ENCODE measurements at regions not wholly inside any gene's neighbourhood (a gene's known extent, or its start where the extent isn't known, plus 50 kb on each side); places are given as distances from the start of the nearest gene placed in this dataset.
"Not testable (repeated sequence)": the region's sequence is repeated elsewhere in the genome, so short reads cannot be mapped to it uniquely, and the experiment has no call there.

DNA sequence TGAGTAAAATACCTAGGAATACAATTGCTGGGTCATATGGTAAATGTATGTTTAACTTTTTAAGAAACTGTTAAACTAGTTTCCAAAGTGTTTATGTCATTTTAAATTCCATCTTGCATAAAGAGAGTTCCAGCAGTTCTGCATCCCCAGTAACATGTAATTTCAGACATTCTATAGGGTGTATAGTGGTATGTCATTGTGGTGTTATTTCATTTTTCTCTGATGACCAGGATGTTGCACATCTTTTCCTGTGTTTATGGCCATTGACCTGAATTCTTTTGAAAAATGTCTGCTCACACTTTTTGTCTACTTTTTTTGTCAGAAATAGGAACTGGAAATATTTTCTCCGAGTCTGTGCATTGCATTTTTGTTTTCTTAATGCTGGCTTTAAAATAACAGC, 128.9 kb downstream of the TMEM200A start:
- no peak for DNase-seq (ENCODE audit: low read depth)

- no peak for DNase-seq (ENCODE audit: low read depth)
Observed at GRCh38 chr6:130500693-130501092, 134.9 kb downstream of the TMEM200A start.

DNA sequence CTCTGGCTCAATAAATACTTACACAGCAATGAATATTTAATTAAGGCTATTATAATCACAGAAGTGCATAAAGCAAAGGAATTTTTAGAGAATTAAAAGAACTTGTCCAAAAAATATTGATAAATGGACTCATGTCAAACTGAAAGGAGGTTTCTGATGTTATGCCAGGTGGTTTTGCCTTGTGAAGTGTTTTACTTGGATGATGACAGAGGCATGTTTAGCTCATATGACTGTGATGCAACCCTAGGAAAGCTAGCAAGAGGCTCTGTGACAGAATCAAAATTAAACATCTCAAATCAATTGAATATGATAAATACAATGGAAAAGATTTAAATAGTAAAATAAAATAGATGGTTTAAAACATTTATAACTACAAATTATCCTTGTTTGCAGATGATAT, 137.3 kb downstream of the TMEM200A start:
- DNase-seq (ENCODE audit: low read depth): no peak

DNA sequence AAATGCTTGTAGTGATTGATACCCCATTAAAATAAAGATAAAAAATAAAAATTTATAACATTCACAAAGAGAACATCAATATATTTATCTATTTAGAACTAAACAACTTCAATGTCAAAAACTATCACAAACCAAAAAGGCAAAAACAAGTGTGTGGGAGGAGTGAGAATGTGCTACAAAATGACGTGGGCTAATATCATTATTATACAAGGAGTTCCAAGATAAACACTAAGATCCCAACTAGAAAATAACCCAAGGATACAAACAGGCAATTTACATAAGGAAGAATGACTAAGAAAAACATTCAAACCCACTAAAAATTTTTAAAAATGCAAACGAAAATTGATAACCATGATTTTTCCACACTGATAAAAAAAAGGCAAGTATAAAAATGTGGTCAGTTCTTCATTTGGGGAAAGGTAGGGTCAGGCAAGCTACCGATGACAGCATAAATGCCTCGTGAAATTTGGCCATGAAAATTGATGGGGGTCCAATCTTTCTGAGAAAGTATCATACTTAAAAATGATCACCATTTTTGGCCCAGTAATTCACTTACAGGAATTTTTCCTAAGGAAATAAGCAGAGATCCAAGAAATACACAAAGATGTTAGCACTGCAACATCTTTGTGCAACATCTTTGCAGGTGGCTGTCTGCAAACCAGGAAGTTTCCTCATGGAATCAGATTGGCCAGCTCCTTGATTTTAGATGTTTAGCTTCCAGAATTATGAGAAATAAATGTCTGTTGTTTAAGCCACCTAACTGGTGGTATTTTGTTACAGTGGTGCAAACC, 140.2 kb downstream of the TMEM200A start:
- no peak for DNase-seq (ENCODE audit: low read depth)

DNA sequence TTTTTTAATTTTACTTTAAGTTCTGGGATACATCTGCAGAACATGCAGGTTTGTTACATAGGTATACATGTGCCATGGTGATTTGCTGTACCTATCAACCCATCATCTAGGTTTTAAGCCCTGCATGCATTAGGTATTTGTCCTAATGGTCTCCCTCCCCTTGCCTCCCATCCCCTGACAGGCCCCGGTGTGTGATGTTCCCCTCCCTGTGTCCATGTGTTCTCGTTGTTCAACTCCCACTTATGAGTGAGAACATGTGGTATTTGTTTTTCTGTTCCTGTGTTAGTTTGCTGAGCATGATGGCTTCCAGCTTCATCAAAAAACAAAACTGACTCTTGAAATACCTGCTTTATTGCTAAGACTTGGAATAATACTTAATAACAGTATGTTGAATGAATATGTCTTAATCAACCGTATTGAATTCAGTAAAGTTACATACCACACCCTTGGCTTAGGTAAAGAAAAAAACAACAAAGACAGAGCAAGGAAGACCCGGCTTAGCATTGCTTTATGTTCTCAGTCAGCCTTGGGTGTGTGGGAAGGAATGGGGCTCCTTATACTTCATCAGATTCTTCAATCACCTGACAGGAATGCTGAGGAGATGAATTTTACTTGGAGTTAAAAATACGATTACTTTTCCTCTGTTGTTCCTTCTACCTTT, 141.3 kb downstream of the TMEM200A start:
- DNase-seq (ENCODE audit: low read depth): not testable (repeated sequence)

DNA sequence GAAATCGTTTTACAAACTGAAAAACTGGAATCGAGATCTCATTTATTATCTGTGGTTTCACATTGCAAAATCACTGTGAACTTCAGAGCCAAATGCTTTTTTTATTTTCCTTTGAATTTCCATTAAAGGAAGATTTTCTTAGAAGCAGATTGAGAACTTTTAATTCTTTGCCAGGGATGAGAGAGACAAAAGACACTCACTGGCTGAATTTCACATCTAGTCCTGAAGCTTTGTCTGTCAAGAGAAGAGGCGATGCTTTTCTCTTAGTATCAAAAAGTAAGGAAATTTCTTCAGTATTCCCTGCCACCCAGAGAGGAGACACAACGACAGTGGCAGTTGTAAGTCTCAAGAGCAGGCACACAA, 141.8 kb downstream of the TMEM200A start:
- no peak for DNase-seq (ENCODE audit: low read depth)

DNA sequence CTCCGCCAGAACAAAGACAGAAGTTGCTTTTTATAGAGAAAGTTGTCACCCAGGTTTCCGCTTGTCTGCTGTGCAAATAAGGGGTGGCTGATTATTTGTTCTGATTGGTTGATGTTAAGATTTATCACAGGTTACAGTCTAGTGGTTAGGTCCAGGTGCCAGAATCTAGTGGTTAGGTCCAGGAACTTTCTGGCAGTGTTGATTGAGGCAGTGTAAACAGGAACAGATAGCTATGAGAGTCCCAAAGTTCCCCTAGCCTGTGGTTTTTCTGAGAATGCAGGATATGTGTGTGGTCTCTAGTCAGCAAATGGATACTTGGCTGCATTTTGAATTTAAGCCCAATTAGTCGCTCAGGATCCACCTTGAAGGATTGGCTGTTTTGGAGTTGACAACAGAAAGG, 148.0 kb downstream of the TMEM200A start:
- DNase-seq (ENCODE audit: low read depth): no peak

GRCh38 chr6:130514712-130515111, 148.9 kb downstream of the TMEM200A start:
- DNase-seq (ENCODE audit: low read depth): no peak

DNA sequence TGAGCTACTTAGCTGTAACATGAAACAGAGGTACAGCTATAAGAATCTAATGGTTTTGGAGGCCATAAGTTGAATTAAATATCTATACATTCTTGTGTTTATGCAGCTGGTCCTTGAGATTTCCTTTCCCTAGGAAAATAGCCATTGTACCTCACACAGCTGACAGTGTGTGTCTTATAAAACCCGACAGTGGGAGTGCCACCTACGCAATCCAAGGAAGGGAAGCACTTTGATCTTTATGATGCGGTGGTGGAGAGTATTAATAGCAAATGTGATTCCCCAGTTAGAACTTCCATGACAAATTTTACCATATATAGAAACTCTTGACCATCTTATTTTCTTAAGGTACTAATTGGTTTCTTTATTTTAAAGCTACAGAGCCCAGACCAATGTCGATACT, 149.5 kb downstream of the TMEM200A start:
- no peak for DNase-seq (ENCODE audit: low read depth)

GRCh38 chr6:130516604-130517003, 150.8 kb downstream of the TMEM200A start:
- DNase-seq (ENCODE audit: low read depth): no peak

DNA sequence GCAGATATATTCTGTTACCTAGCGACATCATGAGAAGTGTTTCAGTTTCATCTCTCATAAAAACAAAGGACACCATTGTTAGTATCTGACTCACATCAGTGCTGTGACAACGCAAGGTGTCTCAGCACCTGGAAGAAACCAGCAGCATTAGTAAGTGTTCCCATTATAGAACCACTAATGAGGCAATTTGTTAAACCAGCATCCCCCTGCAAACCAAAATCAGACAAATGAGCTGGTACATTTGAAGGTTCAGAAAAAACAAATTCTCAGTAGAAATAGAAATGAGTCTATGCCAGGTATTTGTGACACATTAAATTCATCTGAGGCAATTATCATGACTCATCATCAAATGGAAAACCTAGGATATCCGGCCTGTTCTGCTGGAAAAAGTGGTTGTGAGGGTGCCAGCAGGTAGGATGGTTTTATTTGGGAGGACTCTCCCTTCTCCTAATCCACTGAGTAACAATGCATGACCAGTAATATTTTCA, 151.7 kb downstream of the TMEM200A start:
- no peak for DNase-seq (ENCODE audit: low read depth)

DNA sequence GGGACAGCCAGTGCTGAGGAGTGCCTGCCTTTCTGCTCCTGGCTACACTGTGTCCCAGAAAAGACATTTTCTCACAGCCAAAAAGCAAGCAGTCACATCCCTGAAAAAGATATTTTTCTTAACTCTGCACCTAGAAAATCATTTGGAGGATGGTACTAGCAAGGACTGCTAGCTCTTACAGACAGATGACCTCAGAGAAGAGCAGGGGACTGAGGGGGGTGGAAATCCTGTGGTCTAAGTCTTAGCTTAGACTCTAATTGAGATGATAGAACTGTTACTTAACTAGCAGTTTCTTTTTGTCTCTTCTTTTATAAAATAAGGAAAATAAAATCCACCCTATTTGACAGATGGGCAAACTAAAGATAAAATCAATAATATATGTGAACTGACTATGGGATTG, 152.8 kb downstream of the TMEM200A start:
- no peak for DNase-seq (ENCODE audit: low read depth)

- DNase-seq (ENCODE audit: low read depth): no peak
Observed at GRCh38 chr6:130520221-130520620, 154.4 kb downstream of the TMEM200A start.

GRCh38 chr6:130520801-130521200, 155.0 kb downstream of the TMEM200A start:
- DNase-seq (ENCODE audit: low read depth): no peak

GRCh38 chr6:130524552-130524951, 158.7 kb downstream of the TMEM200A start:
- DNase-seq (ENCODE audit: low read depth): no peak

- DNase-seq (ENCODE audit: low read depth): no peak
Observed at GRCh38 chr6:130525408-130525807, 159.6 kb downstream of the TMEM200A start.

DNA sequence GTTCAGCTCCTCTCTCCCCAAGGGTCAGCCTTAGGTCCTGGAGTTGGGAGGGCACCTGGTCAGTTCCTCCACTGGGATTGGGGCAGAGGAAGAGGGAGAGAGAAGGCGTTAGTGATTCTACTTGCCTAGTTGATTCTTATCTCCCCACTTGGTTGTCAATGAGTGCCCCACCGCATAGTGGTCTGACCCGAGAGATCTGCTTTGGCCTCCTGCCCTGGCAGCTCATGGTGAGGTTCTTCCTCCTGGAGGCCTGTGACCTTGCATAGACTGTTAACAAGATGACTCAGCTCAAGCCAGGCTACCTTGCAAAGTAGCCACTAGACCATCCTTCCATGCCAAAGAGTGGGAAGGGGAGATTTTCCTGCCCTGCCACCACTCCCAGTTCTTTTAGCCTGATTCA, 160.6 kb downstream of the TMEM200A start:
- DNase-seq (ENCODE audit: low read depth): no peak

GRCh38 chr6:130527173-130527572, 161.4 kb downstream of the TMEM200A start:
- no peak for DNase-seq (ENCODE audit: low read depth)

GRCh38 chr6:130529569-130530149, 163.8 kb downstream of the TMEM200A start:
- no peak for DNase-seq (ENCODE audit: low read depth)

- DNase-seq (ENCODE audit: low read depth): no peak
Observed at GRCh38 chr6:130534627-130535026, 168.8 kb downstream of the TMEM200A start.

- DNase-seq (ENCODE audit: low read depth): no peak
Observed at GRCh38 chr6:130535242-130535641, 169.4 kb downstream of the TMEM200A start.

- no peak for DNase-seq (ENCODE audit: low read depth)
Observed at GRCh38 chr6:130537447-130537846, 171.6 kb downstream of the TMEM200A start.

DNA sequence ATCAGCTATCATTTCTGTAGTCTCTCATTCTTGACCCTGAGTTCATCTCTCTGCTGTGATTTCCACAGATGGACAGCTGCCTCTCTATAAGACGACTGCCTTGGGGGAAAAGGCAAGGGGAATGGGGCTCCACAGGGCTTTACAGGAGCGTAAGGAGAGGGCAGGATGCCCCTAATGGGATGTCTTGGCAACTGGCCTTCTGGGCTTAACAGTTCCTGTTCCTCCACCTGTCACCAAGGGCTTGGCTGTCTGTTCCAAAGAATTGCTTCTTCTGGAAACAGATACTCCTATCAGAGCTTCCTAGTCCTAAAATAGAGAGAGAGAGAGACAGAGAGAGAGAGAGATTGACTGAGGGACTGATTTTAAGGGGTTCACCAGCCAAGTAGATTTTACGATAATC, 181.9 kb downstream of the TMEM200A start:
- no peak for DNase-seq (ENCODE audit: low read depth)
